H1 (cell line): ENCODE measurements at regions not wholly inside any gene's neighbourhood (a gene's known extent, or its start where the extent isn't known, plus 50 kb on each side); places are given as distances from the start of the nearest gene placed in this dataset.

Experiments
- CTCF ChIA-PET: fragments of 300-600 bp; sonication (Branson Sonifier 250); formaldehyde crosslinking; loops from one replicate; lab custom pipeline; 2021; ENCODE audit not compliant: partially characterized antibody; lab: Charles Lee
- POLR2A ChIA-PET: fragments of 300-600 bp; sonication (Branson Sonifier 250); formaldehyde crosslinking; loops from one replicate; lab custom pipeline; 2021; ENCODE audit warnings: inconsistent platforms; ENCODE audit not compliant: partially characterized antibody; lab: Charles Lee
- DNase-seq, 2 experiments: peaks; one replicate each; pipeline versions ENCODE4 v3.0.0 to v3.0.0-alpha.2; 2010 to 2022; ENCODE audit warnings: low spot score in 2 of 2, low read depth in 1 of 2, mixed read lengths in 1 of 2
- FAIRE-seq: peaks from 2 replicates; lab custom pipeline; 2011; peaks lifted over from hg19 to GRCh38; lab: Jason Lieb, UNC
- H2AFZ ChIP-seq: 2 replicates; pipeline ENCODE4 v1.8.1; 2012; ENCODE audit warnings: low read length, inconsistent platforms
- H2AK5ac ChIP-seq: 2 replicates; pipeline ENCODE4 v1.6.1; 2013; ENCODE audit warnings: low read depth, low read length
- H2BK120ac ChIP-seq: replicated peaks from 2 replicates; pipeline ENCODE3; 2013; ENCODE audit warnings: low read depth, low read length, inconsistent platforms
- H2BK12ac ChIP-seq: 2 replicates; pipeline ENCODE4 v1.6.1; 2013; ENCODE audit warnings: low read depth, low read length
- H2BK15ac ChIP-seq: 2 replicates; pipeline ENCODE4 v1.6.1; 2013; ENCODE audit warnings: low read length
- H2BK20ac ChIP-seq: 2 replicates; pipeline ENCODE4 v1.6.1; 2013; ENCODE audit warnings: low read length
- H2BK5ac ChIP-seq: 2 replicates; pipeline ENCODE4 v1.6.1; 2013; ENCODE audit warnings: low read depth, low read length
- H3K14ac ChIP-seq: 2 replicates; pipeline ENCODE4 v1.6.1; 2013; ENCODE audit warnings: inconsistent platforms; ENCODE audit not compliant: insufficient read length
- H3K18ac ChIP-seq: 2 replicates; pipeline ENCODE4 v1.6.1; 2013; ENCODE audit warnings: low read length; ENCODE audit errors: extremely low read depth
- H3K23ac ChIP-seq: 2 replicates; pipeline ENCODE4 v1.6.1; 2013; ENCODE audit warnings: inconsistent platforms; ENCODE audit not compliant: insufficient read length
- H3K23me2 ChIP-seq: 2 replicates; pipeline ENCODE4 v1.6.1; 2013; ENCODE audit warnings: low read depth, low read length
- H3K27ac ChIP-seq: 2 replicates; pipeline ENCODE4 v1.6.1; 2011; ENCODE audit warnings: low read depth, low read length, inconsistent platforms
- H3K27me3 ChIP-seq, 4 experiments: replicated peaks in 1 of 4; 1 replicate in 1 of 4; 2 replicates in 3 of 4; pipeline versions ENCODE4 v1.6.1 to v1.8.1; 2011 to 2013; ENCODE audit warnings: low read length in 3 of 4, mild to moderate bottlenecking in 3 of 4, inconsistent platforms in 2 of 4, mixed read lengths in 2 of 4, moderate library complexity in 1 of 4; ENCODE audit not compliant: control insufficient read depth in 3 of 4, insufficient read depth in 3 of 4; ENCODE audit errors: extremely low read depth in 1 of 4
- H3K36me3 ChIP-seq, 4 experiments: 2 replicates each; pipeline versions ENCODE4 v1.6.1 to v1.8.1; 2011 to 2013; ENCODE audit warnings: mild to moderate bottlenecking in 4 of 4, low read length in 3 of 4, moderate library complexity in 2 of 4, control low read depth in 1 of 4, inconsistent platforms in 1 of 4; ENCODE audit not compliant: insufficient read depth in 4 of 4, control insufficient read depth in 2 of 4
- H3K4ac ChIP-seq: replicated peaks from 2 replicates; pipeline ENCODE3; 2013; ENCODE audit warnings: low read length, low read depth, mixed read lengths, inconsistent platforms; ENCODE audit not compliant: insufficient read length
- H3K4me1 ChIP-seq, 4 experiments: replicated peaks in 1 of 4; 1 replicate in 1 of 4; 2 replicates in 3 of 4; pipeline versions ENCODE4 v1.6.1 to v1.8.1; 2011 to 2013; ENCODE audit warnings: low read length in 3 of 4, inconsistent platforms in 2 of 4, mixed read lengths in 1 of 4; ENCODE audit not compliant: insufficient read depth in 4 of 4, control insufficient read depth in 3 of 4
- H3K4me2 ChIP-seq, 2 experiments: 2 replicates each; pipeline versions ENCODE4 v1.6.1 to v1.8.1; 2011 to 2013; ENCODE audit warnings: low read depth in 2 of 2, low read length in 2 of 2, control low read depth in 1 of 2, inconsistent platforms in 1 of 2, mild to moderate bottlenecking in 1 of 2; ENCODE audit not compliant: insufficient read depth in 1 of 2
- H3K4me3 ChIP-seq, 4 experiments: fragments of 200-600, 300-600 bp in 1 of 4; sonication (generic), shearing (Covaris generic), sonication (Bioruptor Twin) in 1 of 4; 2 replicates each; pipeline versions ENCODE4 v1.5.1 to v1.8.1; 2011 to 2016; ENCODE audit warnings: low read length in 4 of 4, low read depth in 3 of 4, control low read depth in 2 of 4, inconsistent platforms in 2 of 4, mild to moderate bottlenecking in 2 of 4, mixed read lengths in 1 of 4, moderate library complexity in 1 of 4; ENCODE audit not compliant: insufficient read depth in 2 of 4; ENCODE audit errors: extremely low read depth in 1 of 4
- H3K56ac ChIP-seq: replicated peaks from 2 replicates; pipeline ENCODE3; 2013; ENCODE audit warnings: low read depth, mild to moderate bottlenecking, mixed read lengths, low read length, inconsistent platforms; ENCODE audit not compliant: insufficient read length
- H3K79me1 ChIP-seq: 2 replicates; pipeline ENCODE4 v1.6.1; 2013; ENCODE audit warnings: low read depth, low read length, control low read depth
- H3K79me2 ChIP-seq, 2 experiments: 2 replicates each; pipeline versions ENCODE4 v1.6.1 to v1.8.1; 2012 to 2013; ENCODE audit warnings: low read length in 2 of 2, mild to moderate bottlenecking in 2 of 2, inconsistent platforms in 1 of 2; ENCODE audit not compliant: insufficient read depth in 2 of 2, control insufficient read depth in 1 of 2
- H3K9ac ChIP-seq, 4 experiments: replicated peaks in 1 of 4; 1 replicate in 1 of 4; 2 replicates in 3 of 4; pipeline versions ENCODE4 v1.6.1 to v1.8.1; 2011 to 2013; ENCODE audit warnings: low read depth in 3 of 4, low read length in 3 of 4, control low read depth in 2 of 4, mild to moderate bottlenecking in 2 of 4, moderate library complexity in 2 of 4, inconsistent platforms in 1 of 4; ENCODE audit errors: extremely low read depth in 1 of 4
- H3K9me3 ChIP-seq, 2 experiments: 2 replicates each; pipeline versions ENCODE4 v1.6.1 to v1.8.1; 2012 to 2013; ENCODE audit warnings: mild to moderate bottlenecking in 2 of 2, moderate library complexity in 2 of 2, control low read depth in 1 of 2, inconsistent platforms in 1 of 2, low read depth in 1 of 2, low read length in 1 of 2, mixed read lengths in 1 of 2; ENCODE audit not compliant: insufficient read depth in 2 of 2
- H4K20me1 ChIP-seq, 2 experiments: replicated peaks in 1 of 2; 2 replicates each; pipeline versions ENCODE3 to v1.8.1; 2011 to 2013; ENCODE audit warnings: inconsistent platforms in 2 of 2, low read length in 2 of 2, mild to moderate bottlenecking in 1 of 2; ENCODE audit not compliant: insufficient read depth in 2 of 2, control insufficient read depth in 1 of 2
- H4K5ac ChIP-seq: 2 replicates; pipeline ENCODE4 v1.6.1; 2013; ENCODE audit warnings: low read length, low read depth, mixed read lengths, inconsistent platforms; ENCODE audit not compliant: insufficient read length
- H4K8ac ChIP-seq: 2 replicates; pipeline ENCODE4 v1.8.0; 2013; ENCODE audit warnings: mild to moderate bottlenecking, moderate library complexity, low read length, inconsistent platforms; ENCODE audit not compliant: insufficient read depth; ENCODE audit errors: extremely low read depth
- H4K91ac ChIP-seq: replicated peaks from 2 replicates; pipeline ENCODE3; 2013; ENCODE audit warnings: low read length, mixed read lengths, inconsistent platforms; ENCODE audit not compliant: insufficient read length
- ATF2 ChIP-seq: IDR thresholded peaks from 2 replicates; pipeline ENCODE4 v1.6.1; 2012; ENCODE audit warnings: low read length, inconsistent platforms
- BCL11A ChIP-seq, 2 experiments: IDR thresholded peaks; one replicate each; pipeline ENCODE4 v1.6.1; 2011; ENCODE audit warnings: low read depth in 2 of 2, low read length in 2 of 2, mild to moderate bottlenecking in 2 of 2
- RXRA ChIP-seq: IDR thresholded peaks from 2 replicates; pipeline ENCODE4 v1.6.1; 2011; ENCODE audit warnings: low read depth, mild to moderate bottlenecking, low read length, moderate library complexity; ENCODE audit not compliant: insufficient read depth
- WGBS, 2 experiments: shearing (Covaris generic) in 1 of 2; methylation state at CpG; one replicate each; pipeline versions ENCODE4 v1.1.6 to v1.1.7; 2013 to 2015; ENCODE audit warnings: low lambda C conversion rate in 2 of 2, mixed read lengths in 2 of 2, inconsistent platforms in 1 of 2, low coverage in 1 of 2, missing lambda C conversion rate in 1 of 2; ENCODE audit not compliant: insufficient replicate concordance in 2 of 2, insufficient coverage in 1 of 2, insufficient read length in 1 of 2; ENCODE audit errors: extremely low coverage in 1 of 2, missing lambda C conversion rate in 1 of 2; 5-methylcytosine and 5-hydroxymethylcytosine counted together

GRCh38 chr2:12155303-12156051 is 409.0 kb downstream of the LPIN1 start:
- Histone ChIP-seq H4K20me1 (no peaks in the 10 kb centered on the region), H3K27me3 (peaks cover 0 to 3% (median 0%) of the 10 kb centered on the region in 4 experiments; a peak in 2 of 7 replicates), H2BK20ac (no peak overlapping the region), H2AK5ac (no peak overlapping the region), H3K4me1 (peaks cover 0 to 2% (median 0%) of the 10 kb centered on the region in 4 experiments; a peak in 1 of 7 replicates), H3K4ac (no peak overlapping the region), H3K9me3 (no peaks in the 10 kb centered on the region), H3K18ac (no peak overlapping the region), H3K9ac (no peak overlapping the region), H2BK15ac (no peak overlapping the region), H3K79me1 (no peaks in the 10 kb centered on the region), H3K36me3 (no peaks in the 10 kb centered on the region), H4K91ac (no peak overlapping the region), H3K4me3 (no peak overlapping the region), H3K23me2 (no peaks in the 10 kb centered on the region), H2BK120ac (no peak overlapping the region), H3K23ac (no peak overlapping the region), H4K8ac (no peak overlapping the region), H2AFZ (no peak overlapping the region), H3K14ac (no peak overlapping the region), H3K27ac (no peak overlapping the region), H2BK12ac (no peak overlapping the region), H3K79me2 (no peaks in the 10 kb centered on the region), H3K56ac (no peak overlapping the region), H4K5ac (no peak overlapping the region), H2BK5ac (no peak overlapping the region), H3K4me2 (no peak overlapping the region)
- FAIRE-seq (no peak), DNase-seq (no peak)
- WGBS, 2 experiments: 88% methylated on average over 6 of the region's 6 CpGs; no CpG with 5 or more reads in 1 of the 2 experiments
- no peak for TF ChIP-seq ATF2
- no peak for TF ChIP-seq RXRA
- no peak for TF ChIP-seq BCL11A (IDR thresholded peaks at IDR 0.05; ENCODE audit: low read depth in 2 of 2, low read length in 2 of 2)
- CTCF ChIA-PET: interaction anchor here (0.5 to 1.0 kb wide), 2 partner anchors 393 to 447 kb away, joined by 3 read pairs; no protein-coding TSS in a partner anchor
- POLR2A ChIA-PET: no interaction called here
